HepG2 (cell line): ENCODE measurements at regions not wholly inside any gene's neighbourhood (a gene's known extent, or its start where the extent isn't known, plus 50 kb on each side); places are given as distances from the start of the nearest gene placed in this dataset.
A peak's percentile ranks its signal among the peaks of the same experiment; 100 is the strongest.

Experiments used
- ATAC-seq: fragments of 200-7000 bp; cut with Tn5 transposase; 3 replicates; pipeline ENCODE4 v1.9.1; 2020; ENCODE audit warnings: mild to moderate bottlenecking, moderate library complexity
- BruUV-seq: library from RNA; stranded (reverse); fragments of 400-500 nt; replicated peaks from 2 replicates; lab custom pipeline; 2021; lab: Mats Ljungman, UMichigan
- CTCF ChIA-PET: fragments of 300-600 bp; formaldehyde crosslinking; extraction: SDS; loops from one replicate; lab custom pipeline; 2021; ENCODE audit warnings: low total read pairs, inconsistent platforms, low intra/inter-chr PET ratio; lab: Yijun Ruan, JAX
- POLR2A ChIA-PET: fragments of 350-600 bp; sonication (Branson Sonifier 250); formaldehyde crosslinking; loops from one replicate; lab custom pipeline; 2020; ENCODE audit warnings: antibody characterized with exemption, inconsistent platforms; lab: Yijun Ruan, JAX
- DNase-seq: peaks from one replicate; pipeline ENCODE4 v3.0.0-alpha.2; 2015; ENCODE audit warnings: low spot score
- FAIRE-seq: peaks from 3 replicates; lab custom pipeline; 2011; peaks lifted over from hg19 to GRCh38; lab: Jason Lieb, UNC
- H2AFZ ChIP-seq: one replicate; pipeline ENCODE4 v1.6.1; 2011; ENCODE audit warnings: low read length, inconsistent platforms
- H3K27ac ChIP-seq: fragments of 300-600 bp; 3 replicates; pipeline ENCODE4 v1.8.0; 2011; ENCODE audit warnings: mixed run types, mild to moderate bottlenecking, mixed read lengths, low read length, inconsistent platforms; ENCODE audit not compliant: insufficient read depth; ENCODE audit errors: extremely low read length
- H3K27me3 ChIP-seq, 2 experiments: fragments of 200-600 bp in 1 of 2; 2 replicates in 1 of 2; 3 replicates in 1 of 2; pipeline versions ENCODE4 v1.6.0 to v1.8.0; 2011; ENCODE audit warnings: low read length in 2 of 2, mild to moderate bottlenecking in 2 of 2, moderate library complexity in 2 of 2, inconsistent platforms in 1 of 2; ENCODE audit not compliant: insufficient read depth in 2 of 2, control insufficient read depth in 1 of 2
- H3K36me3 ChIP-seq, 2 experiments: fragments of 200-600 bp in 1 of 2; replicated peaks in 1 of 2; 2 replicates in 1 of 2; 3 replicates in 1 of 2; pipeline versions ENCODE4 v1.5.1 to v1.8.0; 2011; ENCODE audit warnings: low read length in 2 of 2, inconsistent platforms in 1 of 2; ENCODE audit not compliant: insufficient read depth in 2 of 2, control insufficient read depth in 1 of 2
- H3K4me1 ChIP-seq: 2 replicates; pipeline ENCODE4 v1.5.1; 2012; ENCODE audit warnings: low read length, inconsistent platforms; ENCODE audit not compliant: insufficient read depth
- H3K4me2 ChIP-seq: 2 replicates; pipeline ENCODE4 v1.6.0; 2011; ENCODE audit warnings: low read depth, low read length, inconsistent platforms
- H3K4me3 ChIP-seq, 3 experiments: fragments of 200-600 bp in 1 of 3; sonication (generic), shearing (Covaris generic) in 1 of 3; replicated peaks in 1 of 3; 2 replicates each; pipeline ENCODE4 v1.5.1; 2011 to 2016; ENCODE audit warnings: low read length in 3 of 3, inconsistent platforms in 2 of 3, low read depth in 2 of 3, mild to moderate bottlenecking in 2 of 3, control low read depth in 1 of 3, mixed read lengths in 1 of 3; ENCODE audit not compliant: insufficient read depth in 1 of 3
- H3K79me2 ChIP-seq: one replicate; pipeline ENCODE4 v1.6.1; 2011; ENCODE audit warnings: low read length, inconsistent platforms; ENCODE audit not compliant: insufficient read depth
- H3K9ac ChIP-seq: 2 replicates; pipeline ENCODE4 v1.6.0; 2011; ENCODE audit warnings: mild to moderate bottlenecking, low read depth, low read length, inconsistent platforms; ENCODE audit not compliant: insufficient read depth
- H3K9me3 ChIP-seq: 2 replicates; pipeline ENCODE4 v1.5.1; 2012; ENCODE audit warnings: mild to moderate bottlenecking, low read length
- H4K20me1 ChIP-seq: 2 replicates; pipeline ENCODE4 v1.6.0; 2011; ENCODE audit warnings: inconsistent platforms, mild to moderate bottlenecking, low read length, moderate library complexity; ENCODE audit not compliant: insufficient read depth
- AKAP8 ChIP-seq: sonication (generic); formaldehyde crosslinking; IDR thresholded peaks from 2 replicates; pipeline ENCODE4 v1.5.1; 2020; ENCODE audit warnings: mild to moderate bottlenecking, missing genetic modification reagents
- NFRKB ChIP-seq: fragments of 450-650 bp; IDR thresholded peaks from 2 replicates; pipeline ENCODE4 v1.6.1; 2017
- RNF219 ChIP-seq: sonication (generic); formaldehyde crosslinking; IDR thresholded peaks from 2 replicates; pipeline ENCODE4 v1.5.0; 2020; ENCODE audit warnings: mild to moderate bottlenecking, missing genetic modification reagents
- SRF ChIP-seq: IDR thresholded peaks from 2 replicates; pipeline ENCODE4 v1.6.1; 2011; ENCODE audit warnings: mild to moderate bottlenecking, low read depth, low read length, moderate library complexity
- TMF1 ChIP-seq: sonication (generic); formaldehyde crosslinking; IDR thresholded peaks from 2 replicates; pipeline ENCODE4 v1.8.1; 2022; ENCODE audit warnings: low read depth, missing genetic modification reagents
- TRIM24 ChIP-seq: sonication (generic); formaldehyde crosslinking; IDR thresholded peaks from 2 replicates; pipeline ENCODE4 v1.8.0; 2022; ENCODE audit warnings: mild to moderate bottlenecking, missing genetic modification reagents
- ZBTB3 ChIP-seq: sonication (generic); formaldehyde crosslinking; IDR thresholded peaks from 2 replicates; pipeline ENCODE4 v1.4.0; 2020; ENCODE audit warnings: low read depth, mild to moderate bottlenecking, moderate library complexity, missing genetic modification reagents, borderline replicate concordance
- ZKSCAN5 ChIP-seq: sonication (generic); formaldehyde crosslinking; IDR thresholded peaks from 2 replicates; pipeline ENCODE4 v1.5.1; 2020; ENCODE audit warnings: mild to moderate bottlenecking, missing genetic modification reagents
- ZNF790 ChIP-seq: sonication (generic); formaldehyde crosslinking; IDR thresholded peaks from 2 replicates; pipeline ENCODE4 v1.8.0; 2022; ENCODE audit warnings: missing genetic modification reagents, mild to moderate bottlenecking, borderline replicate concordance
- ZSCAN29 ChIP-seq: sonication (generic); formaldehyde crosslinking; conservative IDR thresholded peaks from 2 replicates; pipeline ENCODE4 v1.4.0; 2020; ENCODE audit warnings: mild to moderate bottlenecking, missing genetic modification reagents
- WGBS: methylation state at CpG from one replicate; pipeline ENCODE4 v1.1.6; 2017; ENCODE audit warnings: low lambda C conversion rate; 5-methylcytosine and 5-hydroxymethylcytosine counted together
- in situ Hi-C: cut with HindIII; loops from 2 replicates; pipeline ENCODE4 v1.10.0; 2017; ENCODE audit warnings: low pct_unique_long_range_greater_than_20kb; ENCODE audit not compliant: extremely low pct_ligation_motif_present
- intact Hi-C: fragments of 100-400 bp; cut with micrococcal nuclease; formaldehyde crosslinking; loops from one replicate; pipeline ENCODE4 v1.10.0; 2022; ENCODE audit not compliant: unreplicated experiment
- TF ChIP-seq, protein P1 (sequence below): sonication (generic); formaldehyde crosslinking; conservative IDR thresholded peaks from 2 replicates; pipeline ENCODE4 v1.8.1; 2023; ENCODE audit warnings: missing genetic modification reagents

GRCh38 chr13:81012031-81012430, 671.1 kb upstream of the SPRY2 start:
- BruUV-seq, result no TSS peak
- no peak overlapping the region for H3K9ac ChIP-seq
- no peaks in the 10 kb centered on the region for H3K36me3 ChIP-seq
- DNase-seq, result peak; percentile 1
- no peak for TF ChIP-seq AKAP8 (CRISPR knock-in tag)
- ChIA-PET CTCF (no interaction called here), POLR2A (no interaction called here)
- H3K27ac ChIP-seq, result no peak overlapping the region
- in situ Hi-C loops (no loop called here), intact Hi-C loops (no loop called here)
- H3K9me3 ChIP-seq, result no peaks in the 10 kb centered on the region
- H3K4me2 ChIP-seq, result no peak overlapping the region
- no peaks in the 10 kb centered on the region for H3K27me3 ChIP-seq
- no peaks in the 10 kb centered on the region for H4K20me1 ChIP-seq
- H3K4me1 ChIP-seq, result no peaks in the 10 kb centered on the region
- H3K79me2 ChIP-seq, result no peaks in the 10 kb centered on the region
- 0% methylated on average over 4 of the region's 4 CpGs for WGBS
- no peak for FAIRE-seq
- H3K4me3 ChIP-seq, result no peak overlapping the region
- H2AFZ ChIP-seq, result no peak overlapping the region
- ATAC-seq, result no peak; the same call in 2 of the 3 replicates

GRCh38 chr13:81001828-81002385, 661.0 kb upstream of the SPRY2 start:
- intact Hi-C loops, result no loop called here
- Histone ChIP-seq H3K27me3 (no peaks in the 10 kb centered on the region), H3K4me3 (no peak overlapping the region), H3K4me1 (no peaks in the 10 kb centered on the region), H3K27ac (no peak overlapping the region), H3K4me2 (no peak overlapping the region), H3K79me2 (no peaks in the 10 kb centered on the region), H3K9me3 (0 out of 2 replicates have a peak, but pooled peaks cover 6% of the 10 kb centered on the region), H4K20me1 (no peaks in the 10 kb centered on the region), H3K9ac (no peak overlapping the region), H3K36me3 (no peaks in the 10 kb centered on the region), H2AFZ (no peak overlapping the region)
- WGBS, result 0% methylated on average over 1 of the region's 1 CpG
- TF ChIP-seq ZBTB3 (CRISPR knock-in tag) (no peak), TMF1 (CRISPR knock-in tag) (no peak), ZNF790 (no peak), TRIM24 (CRISPR knock-in tag) (no peak), SRF (no peak), RNF219 (CRISPR knock-in tag) (no peak), NFRKB (no peak), ZKSCAN5 (CRISPR knock-in tag) (no peak), ZSCAN29 (CRISPR knock-in tag) (no peak)
- TF ChIP-seq, protein P1, sequence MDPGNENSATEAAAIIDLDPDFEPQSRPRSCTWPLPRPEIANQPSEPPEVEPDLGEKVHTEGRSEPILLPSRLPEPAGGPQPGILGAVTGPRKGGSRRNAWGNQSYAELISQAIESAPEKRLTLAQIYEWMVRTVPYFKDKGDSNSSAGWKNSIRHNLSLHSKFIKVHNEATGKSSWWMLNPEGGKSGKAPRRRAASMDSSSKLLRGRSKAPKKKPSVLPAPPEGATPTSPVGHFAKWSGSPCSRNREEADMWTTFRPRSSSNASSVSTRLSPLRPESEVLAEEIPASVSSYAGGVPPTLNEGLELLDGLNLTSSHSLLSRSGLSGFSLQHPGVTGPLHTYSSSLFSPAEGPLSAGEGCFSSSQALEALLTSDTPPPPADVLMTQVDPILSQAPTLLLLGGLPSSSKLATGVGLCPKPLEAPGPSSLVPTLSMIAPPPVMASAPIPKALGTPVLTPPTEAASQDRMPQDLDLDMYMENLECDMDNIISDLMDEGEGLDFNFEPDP, result no peak
- no peak for FAIRE-seq
- BruUV-seq, result no TSS peak
- POLR2A ChIA-PET, result no interaction called here
- CTCF ChIA-PET, result no interaction called here
- no peak for ATAC-seq
- no peak for DNase-seq
- in situ Hi-C loops, result no loop called here
